Caco-2 (cell line): ENCODE measurements at regions not wholly inside any gene's neighbourhood (a gene's known extent, or its start where the extent isn't known, plus 50 kb on each side); places are given as distances from the start of the nearest gene placed in this dataset.

Experiments used
- BruUV-seq: library from RNA; stranded (reverse); fragments of 400-500 nt; replicated peaks from 2 replicates; lab custom pipeline; 2021; lab: Mats Ljungman, UMichigan
- CTCF ChIA-PET: fragments of 300-600 bp; sonication (Branson Sonifier 250); formaldehyde crosslinking; loops from one replicate; lab custom pipeline; 2022; ENCODE audit warnings: antibody characterized with exemption; lab: Charles Lee
- POLR2A ChIA-PET: fragments of 300-600 bp; sonication (Branson Sonifier 250); formaldehyde crosslinking; loops from one replicate; lab custom pipeline; 2022; ENCODE audit warnings: antibody characterized with exemption; lab: Charles Lee
- DNase-seq, 2 experiments: peaks; one replicate each; pipeline versions ENCODE4 v3.0.0 to v3.0.0-alpha.2; 2020 to 2022
- H3K27me3 ChIP-seq: replicated peaks from 2 replicates; pipeline ENCODE4 v1.6.0; 2011; ENCODE audit warnings: low read length; ENCODE audit not compliant: control insufficient read depth, insufficient read depth
- H3K36me3 ChIP-seq: 2 replicates; pipeline ENCODE4 v1.5.1; 2011; ENCODE audit warnings: low read length; ENCODE audit not compliant: control insufficient read depth, insufficient read depth
- H3K4me1 ChIP-seq: fragments of 250-450 bp; sonication (Bioruptor Pico); 2 replicates; pipeline ENCODE4 v1.5.1; 2020; ENCODE audit warnings: mild to moderate bottlenecking
- H3K4me3 ChIP-seq: 2 replicates; pipeline ENCODE4 v1.5.1; 2011; ENCODE audit warnings: low read depth, mild to moderate bottlenecking, control low read depth, low read length
- H3K9me3 ChIP-seq: fragments of 250-450 bp; sonication (Bioruptor Pico); 2 replicates; pipeline ENCODE4 v1.5.1; 2020; ENCODE audit warnings: mild to moderate bottlenecking, moderate library complexity
- H3K27ac Mint-ChIP-seq: one replicate; pipeline ENCODE4 v1.8.0; 2022; ENCODE audit warnings: mixed read lengths; ENCODE audit not compliant: unreplicated experiment
- H3K27me3 Mint-ChIP-seq: one replicate; pipeline ENCODE4 v1.8.0; 2022; ENCODE audit warnings: mixed read lengths; ENCODE audit not compliant: insufficient read depth, unreplicated experiment
- H3K36me3 Mint-ChIP-seq: one replicate; pipeline ENCODE4 v1.8.0; 2022; ENCODE audit warnings: mild to moderate bottlenecking, mixed read lengths; ENCODE audit not compliant: insufficient read depth, unreplicated experiment
- H3K4me1 Mint-ChIP-seq: one replicate; pipeline ENCODE4 v1.8.0; 2022; ENCODE audit warnings: low read depth, mixed read lengths; ENCODE audit not compliant: unreplicated experiment
- H3K4me3 Mint-ChIP-seq: one replicate; pipeline ENCODE4 v1.8.0; 2022; ENCODE audit warnings: mild to moderate bottlenecking, moderate library complexity, mixed read lengths; ENCODE audit not compliant: unreplicated experiment
- H3K9me3 Mint-ChIP-seq: one replicate; pipeline ENCODE4 v1.8.0; 2022; ENCODE audit warnings: mixed read lengths; ENCODE audit not compliant: unreplicated experiment
- CTCF ChIP-seq, 2 experiments: fragments of 200-600 bp in 1 of 2; IDR thresholded peaks; 1 replicate in 1 of 2; 2 replicates in 1 of 2; pipeline versions ENCODE4 v1.5.1 to v1.8.0; 2011 to 2022; ENCODE audit warnings: antibody characterized with exemption in 1 of 2, control low read depth in 1 of 2, inconsistent platforms in 1 of 2, low read depth in 1 of 2, low read length in 1 of 2, mild to moderate bottlenecking in 1 of 2, moderate library complexity in 1 of 2; ENCODE audit not compliant: insufficient read depth in 1 of 2, severe bottlenecking in 1 of 2, unreplicated experiment in 1 of 2
- intact Hi-C: fragments of 100-400 bp; cut with micrococcal nuclease; formaldehyde crosslinking; loops from one replicate; pipeline ENCODE4 v1.10.0; 2022; ENCODE audit not compliant: unreplicated experiment

- BruUV-seq: no TSS peak
- Histone ChIP-seq H3K4me3 (no peak overlapping the region), H3K27me3 (no peaks in the 10 kb centered on the region), H3K4me1 (peaks cover 18% of the 10 kb centered on the region), H3K36me3 (no peaks in the 10 kb centered on the region; the same call in 1 of the 2 replicates), H3K9me3 (no peaks in the 10 kb centered on the region)
- intact Hi-C loops: no loop called here
- POLR2A ChIA-PET: no interaction called here
- Mint-ChIP-seq H3K27ac (no peak overlapping the region), H3K36me3 (peaks cover 8% of the 10 kb centered on the region), H3K27me3 (no peaks in the 10 kb centered on the region), H3K4me1 (peaks cover 21% of the 10 kb centered on the region), H3K9me3 (no peaks in the 10 kb centered on the region), H3K4me3 (no peak overlapping the region)
- CTCF ChIA-PET: no interaction called here
- no peak for TF ChIP-seq CTCF (IDR thresholded peaks at IDR 0.05; ENCODE audit: insufficient read depth in 1 of 2, low read depth in 1 of 2, low read length in 1 of 2, severe bottlenecking in 1 of 2, unreplicated experiment in 1 of 2)
- no peak for DNase-seq
Measured at GRCh38 chr20:19930426-19930825, 86.7 kb upstream of the NAA20 start.

DNA sequence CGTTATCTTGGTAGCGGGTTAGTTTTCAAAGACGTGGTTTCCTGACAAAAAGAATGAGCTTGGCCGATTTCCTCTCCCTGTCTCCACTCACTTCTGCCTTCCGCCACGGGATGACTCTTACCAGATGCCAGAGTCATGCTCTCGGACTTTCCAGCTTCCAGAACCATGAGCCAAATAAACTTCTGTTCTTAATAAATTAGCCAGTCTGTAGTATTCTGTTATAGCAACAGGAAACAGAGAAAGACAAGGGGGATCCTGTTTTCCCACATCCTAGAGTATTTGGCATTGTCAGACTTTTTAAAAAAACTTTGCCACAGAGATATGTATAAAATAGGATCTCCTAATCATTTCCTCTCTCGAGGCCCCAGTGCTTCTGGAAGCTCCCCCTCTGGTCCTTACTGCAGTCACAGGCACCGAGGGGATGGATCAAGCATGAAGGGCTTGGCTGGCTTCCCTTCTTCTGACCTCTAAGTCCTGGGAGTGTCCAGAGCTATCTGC, 84.9 kb upstream of the NAA20 start:
- Histone ChIP-seq H3K36me3 (no peaks in the 10 kb centered on the region; the same call in 1 of the 2 replicates), H3K4me3 (no peak overlapping the region), H3K27me3 (no peaks in the 10 kb centered on the region), H3K4me1 (peaks cover 22% of the 10 kb centered on the region), H3K9me3 (no peaks in the 10 kb centered on the region)
- no TSS peak for BruUV-seq
- Mint-ChIP-seq H3K4me1 (peaks cover 25% of the 10 kb centered on the region), H3K9me3 (no peaks in the 10 kb centered on the region), H3K27me3 (no peaks in the 10 kb centered on the region), H3K4me3 (no peak overlapping the region), H3K36me3 (peaks cover 4% of the 10 kb centered on the region), H3K27ac (no peak overlapping the region)
- intact Hi-C loops: no loop called here
- TF ChIP-seq CTCF (IDR thresholded peaks at IDR 0.05; ENCODE audit: insufficient read depth in 1 of 2, low read depth in 1 of 2, low read length in 1 of 2, severe bottlenecking in 1 of 2, unreplicated experiment in 1 of 2): no peak
- ChIA-PET CTCF (no interaction called here), POLR2A (no interaction called here)
- DNase-seq: no peak

DNA sequence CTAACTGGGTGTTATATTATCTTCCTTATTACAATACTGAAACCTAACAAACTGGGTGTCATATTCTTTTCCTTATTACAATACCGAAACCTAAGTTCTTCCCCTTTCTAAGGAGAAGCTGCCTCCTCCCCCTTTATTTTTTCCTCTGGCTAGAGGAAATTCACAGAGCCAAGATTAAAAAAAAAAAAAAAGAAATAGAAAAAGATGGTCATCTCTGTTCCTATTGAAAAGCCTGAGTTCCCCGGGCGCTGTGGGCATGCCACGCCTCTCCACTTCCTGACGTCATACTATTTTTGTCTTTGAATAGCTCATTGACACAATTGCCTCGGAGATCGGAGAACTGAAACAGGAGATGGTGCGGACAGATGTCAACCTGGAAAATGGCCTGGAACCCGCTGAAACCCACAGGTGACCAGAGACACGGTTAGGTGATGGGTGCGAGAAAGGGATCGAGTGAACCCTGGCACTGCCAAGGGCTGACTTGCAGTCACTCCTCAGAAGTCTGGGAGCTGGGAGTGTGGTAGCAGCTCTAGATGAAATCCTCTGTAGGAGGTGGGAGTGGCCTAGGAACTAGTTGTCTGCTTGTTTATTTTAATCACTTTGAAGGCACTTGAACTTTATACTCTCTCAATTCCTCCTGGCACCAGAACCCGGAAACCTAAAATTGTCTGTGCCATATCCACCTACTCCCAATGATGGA, 82.2 kb upstream of the NAA20 start:
- intact Hi-C loops: no loop called here
- no TSS peak for BruUV-seq
- no peaks in the 10 kb centered on the region for H3K36me3 Mint-ChIP-seq
- DNase-seq: no peak
- H3K4me1 Mint-ChIP-seq: peaks cover 30% of the 10 kb centered on the region
- no peaks in the 10 kb centered on the region for H3K27me3 ChIP-seq
- no peak for TF ChIP-seq CTCF (IDR thresholded peaks at IDR 0.05; ENCODE audit: insufficient read depth in 1 of 2, low read depth in 1 of 2, low read length in 1 of 2, severe bottlenecking in 1 of 2, unreplicated experiment in 1 of 2)
- H3K9me3 Mint-ChIP-seq: no peaks in the 10 kb centered on the region
- peaks cover 22% of the 10 kb centered on the region for H3K4me1 ChIP-seq
- H3K4me3 Mint-ChIP-seq: peak overlapping the region; percentile 28
- peak overlapping the region; percentile 16 for H3K27ac Mint-ChIP-seq
- POLR2A ChIA-PET: no interaction called here
- no peaks in the 10 kb centered on the region for H3K9me3 ChIP-seq
- CTCF ChIA-PET: interaction anchor here (0.5 kb wide), 1 partner anchor 58 kb away, joined by 3 read pairs; no protein-coding TSS in a partner anchor
- H3K36me3 ChIP-seq: no peaks in the 10 kb centered on the region
- no peak overlapping the region for H3K4me3 ChIP-seq
- no peaks in the 10 kb centered on the region for H3K27me3 Mint-ChIP-seq
